ENCODE measurements at regions not wholly inside any gene's neighbourhood (a gene's known extent, or its start where the extent isn't known, plus 50 kb on each side); places are given as distances from the start of the nearest gene placed in this dataset.
"Not testable (repeated sequence)": the region's sequence is repeated elsewhere in the genome, so short reads cannot be mapped to it uniquely, and the experiment has no call there.

- TF ChIP-seq POLR2A, CTCF, POLR2AphosphoS5 (IDR thresholded peaks at IDR 0.05): not testable (repeated sequence)
These were observed 304.5 kb downstream of the CNTNAP3B start for GRCh38 chr9:41824723-41825122.
